ENCODE measurements at regions not wholly inside any gene's neighbourhood (a gene's known extent, or its start where the extent isn't known, plus 50 kb on each side); places are given as distances from the start of the nearest gene placed in this dataset.

DNA sequence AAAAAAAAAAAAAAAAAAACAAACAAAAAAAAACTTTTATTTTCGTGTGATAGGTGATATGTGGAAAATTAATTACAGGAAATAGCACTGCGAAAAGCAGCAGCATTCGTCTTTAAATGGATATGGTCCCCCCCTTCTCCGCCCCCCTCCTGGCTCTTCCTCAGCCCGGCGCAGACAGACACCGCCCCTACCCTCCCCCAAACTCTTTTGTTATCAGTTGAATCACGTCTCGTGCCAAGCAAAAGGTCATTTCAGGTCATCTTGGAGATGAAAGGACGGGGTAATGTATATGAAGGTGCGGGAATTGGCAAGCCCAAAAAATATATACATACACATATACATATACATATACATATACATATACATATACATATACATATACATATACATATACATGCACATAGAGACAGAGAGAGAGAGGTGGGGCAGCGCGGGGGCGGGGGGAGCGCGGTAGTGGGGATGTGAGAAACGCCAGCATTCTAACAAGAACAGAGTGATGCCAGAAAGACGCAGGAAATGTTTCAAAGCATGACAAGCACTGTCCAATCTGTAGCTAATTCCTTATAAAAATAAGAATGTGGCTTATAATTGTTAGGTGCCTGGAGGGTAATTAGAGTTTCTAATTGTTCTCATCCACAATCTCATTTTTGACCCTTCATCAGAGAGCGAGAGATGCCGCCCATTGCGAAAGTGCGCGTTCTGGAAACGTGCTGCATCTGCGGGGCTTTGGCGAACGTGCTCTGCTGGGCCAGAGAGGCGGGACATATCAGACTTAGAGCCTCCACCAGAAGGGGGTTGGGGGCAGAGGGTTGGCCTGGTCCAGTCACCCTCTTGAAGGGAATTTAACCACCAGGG lies 214.5 kb upstream of the UBASH3B start:
- no peaks in the 10 kb centered on the region for H3K9me3 ChIP-seq (ENCODE audit: low read depth, low read length)
- no peak for DNase-seq (ENCODE audit: low read depth, low spot score)
- no peak overlapping the region for H3K9ac ChIP-seq (ENCODE audit: insufficient read length)
- TF ChIP-seq POLR2AphosphoS5 (IDR thresholded peaks at IDR 0.05; ENCODE audit: borderline replicate concordance, low read depth, low read length) (no peak), FOXP2 (optimal IDR thresholded peaks at IDR 0.05; ENCODE audit: control extremely low read depth, extremely low read length, insufficient read depth) (no peak), EZH2 (IDR thresholded peaks at IDR 0.05) (no peak)
- H3K4me3 ChIP-seq = peak overlapping the region; percentile 31; the same call in 1 of the 2 replicates
- H3K36me3 ChIP-seq (ENCODE audit: insufficient read depth, low read length) = no peaks in the 10 kb centered on the region
- H3K27ac ChIP-seq = no peak overlapping the region

- Histone ChIP-seq H3K4me3 (peak overlapping the region; percentile 31; the same call in 1 of the 2 replicates), H3K9ac (ENCODE audit: insufficient read length) (no peak overlapping the region), H3K9me3 (ENCODE audit: low read depth, low read length) (no peaks in the 10 kb centered on the region), H3K27ac (no peak overlapping the region), H3K36me3 (ENCODE audit: insufficient read depth, low read length) (no peaks in the 10 kb centered on the region)
- TF ChIP-seq POLR2AphosphoS5 (IDR thresholded peaks at IDR 0.05; ENCODE audit: borderline replicate concordance, low read depth, low read length) (no peak), FOXP2 (optimal IDR thresholded peaks at IDR 0.05; ENCODE audit: control extremely low read depth, extremely low read length, insufficient read depth) (no peak), EZH2 (IDR thresholded peaks at IDR 0.05) (no peak)
- DNase-seq (ENCODE audit: low read depth, low spot score) = no peak
These were observed 215.4 kb upstream of the UBASH3B start for GRCh38 chr11:122439866-122440810.

GRCh38 chr11:122436188-122436555 lies 219.3 kb upstream of the UBASH3B start:
- H3K9ac ChIP-seq (ENCODE audit: insufficient read length) = no peak overlapping the region
- H3K27ac ChIP-seq = no peak overlapping the region
- TF ChIP-seq FOXP2 (optimal IDR thresholded peaks at IDR 0.05; ENCODE audit: control extremely low read depth, extremely low read length, insufficient read depth) (no peak), POLR2AphosphoS5 (IDR thresholded peaks at IDR 0.05; ENCODE audit: borderline replicate concordance, low read depth, low read length) (no peak)
- DNase-seq (ENCODE audit: low read depth, low spot score) = no peak
- H3K9me3 ChIP-seq (ENCODE audit: low read depth, low read length) = no peaks in the 10 kb centered on the region
- H3K4me3 ChIP-seq = no peak overlapping the region
- no peaks in the 10 kb centered on the region for H3K36me3 ChIP-seq (ENCODE audit: insufficient read depth, low read length)

DNA sequence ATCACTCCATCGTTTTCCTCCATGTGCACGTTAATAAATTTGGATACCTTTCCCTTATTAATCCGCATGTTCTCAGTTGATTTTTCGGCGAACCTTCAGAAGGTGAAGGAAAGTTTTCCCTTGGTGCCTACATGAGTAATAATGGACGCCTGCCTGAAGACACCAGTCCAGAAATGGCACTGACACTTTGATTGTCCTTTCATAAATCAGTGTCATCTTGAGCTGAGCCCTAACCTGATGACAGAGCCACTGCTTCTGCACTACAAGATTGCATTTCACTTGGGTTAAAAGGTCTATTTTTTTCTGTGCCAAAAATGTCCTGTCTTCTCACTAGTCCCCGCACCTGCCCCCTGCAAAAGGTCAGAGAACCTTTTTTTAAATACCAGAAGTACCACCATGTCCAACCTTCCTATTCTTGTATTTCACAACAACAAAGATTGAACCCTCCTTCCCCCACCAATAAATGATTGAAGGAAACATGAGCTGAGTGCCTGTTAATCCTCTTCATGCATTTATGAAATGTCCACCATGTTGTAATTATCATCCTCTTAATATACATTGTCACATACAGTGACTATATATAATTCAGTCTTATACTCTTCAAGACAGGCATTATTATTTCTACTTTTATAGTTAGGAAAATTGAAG lies 219.9 kb upstream of the UBASH3B start:
- no peaks in the 10 kb centered on the region for H3K36me3 ChIP-seq (ENCODE audit: insufficient read depth, low read length)
- H3K4me3 ChIP-seq = no peak overlapping the region
- no peak for TF ChIP-seq POLR2AphosphoS5 (IDR thresholded peaks at IDR 0.05; ENCODE audit: borderline replicate concordance, low read depth, low read length)
- no peak for TF ChIP-seq FOXP2 (optimal IDR thresholded peaks at IDR 0.05; ENCODE audit: control extremely low read depth, extremely low read length, insufficient read depth)
- no peak for TF ChIP-seq EZH2 (IDR thresholded peaks at IDR 0.05)
- no peaks in the 10 kb centered on the region for H3K9me3 ChIP-seq (ENCODE audit: low read depth, low read length)
- no peak overlapping the region for H3K9ac ChIP-seq (ENCODE audit: insufficient read length)
- no peak overlapping the region for H3K27ac ChIP-seq
- no peak for DNase-seq (ENCODE audit: low read depth, low spot score)

DNA sequence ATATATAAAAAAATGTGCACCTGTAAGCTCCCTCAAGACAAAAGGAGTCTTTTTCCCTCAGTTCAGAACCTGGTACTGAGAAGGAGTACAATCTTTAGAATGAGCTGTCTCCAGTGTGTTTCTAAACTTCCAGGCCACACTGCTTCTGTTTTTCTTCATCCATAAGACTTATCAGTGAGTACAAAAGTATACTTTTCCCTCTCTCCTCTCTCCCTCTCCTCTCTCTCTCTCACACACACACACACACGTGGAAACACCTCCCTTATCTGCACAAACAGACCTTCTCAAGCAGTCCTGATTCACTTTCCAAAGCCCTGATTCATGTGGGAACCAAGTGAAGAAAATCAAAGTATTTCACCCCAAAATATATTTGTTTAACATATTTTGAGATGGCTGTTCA lies 220.7 kb upstream of the UBASH3B start:
- TF ChIP-seq POLR2AphosphoS5 (IDR thresholded peaks at IDR 0.05; ENCODE audit: borderline replicate concordance, low read depth, low read length) = no peak
- no peak for TF ChIP-seq FOXP2 (optimal IDR thresholded peaks at IDR 0.05; ENCODE audit: control extremely low read depth, extremely low read length, insufficient read depth)
- no peak for TF ChIP-seq EZH2 (IDR thresholded peaks at IDR 0.05)
- no peak for DNase-seq (ENCODE audit: low read depth, low spot score)
- Histone ChIP-seq H3K9ac (ENCODE audit: insufficient read length) (no peak overlapping the region), H3K4me3 (no peak overlapping the region), H3K36me3 (ENCODE audit: insufficient read depth, low read length) (no peaks in the 10 kb centered on the region), H3K27ac (no peak overlapping the region), H3K9me3 (ENCODE audit: low read depth, low read length) (no peaks in the 10 kb centered on the region)

- no peak overlapping the region for H3K27ac ChIP-seq
- H3K9ac ChIP-seq (ENCODE audit: insufficient read length) = no peak overlapping the region
- no peak overlapping the region for H3K4me3 ChIP-seq
- no peak for DNase-seq (ENCODE audit: low read depth, low spot score)
- TF ChIP-seq POLR2AphosphoS5 (IDR thresholded peaks at IDR 0.05; ENCODE audit: borderline replicate concordance, low read depth, low read length) (no peak), EZH2 (IDR thresholded peaks at IDR 0.05) (no peak), FOXP2 (optimal IDR thresholded peaks at IDR 0.05; ENCODE audit: control extremely low read depth, extremely low read length, insufficient read depth) (no peak)
- H3K9me3 ChIP-seq (ENCODE audit: low read depth, low read length) = no peaks in the 10 kb centered on the region
- H3K36me3 ChIP-seq (ENCODE audit: insufficient read depth, low read length) = no peaks in the 10 kb centered on the region
These were observed 225.0 kb upstream of the UBASH3B start for GRCh38 chr11:122430490-122430889.

DNA sequence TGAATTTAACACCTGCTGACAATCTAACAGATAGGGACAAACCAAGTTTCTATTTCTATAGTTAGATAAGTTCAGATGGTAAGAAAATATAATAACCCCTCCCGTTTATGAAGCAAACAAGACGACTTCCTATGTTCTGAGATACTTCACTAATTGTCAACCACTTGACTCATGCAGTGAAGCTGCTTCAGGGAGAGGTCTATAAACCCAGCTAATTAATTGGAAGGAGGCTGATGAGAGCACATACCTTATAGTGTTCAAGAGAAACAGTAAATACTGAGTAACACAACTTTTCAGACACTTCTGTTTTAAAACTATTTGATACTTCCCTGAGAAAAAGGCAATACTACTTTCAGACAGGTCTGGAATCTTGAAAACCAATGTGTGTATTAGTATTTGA lies 229.4 kb upstream of the UBASH3B start:
- DNase-seq (ENCODE audit: low read depth, low spot score) = no peak
- Histone ChIP-seq H3K9me3 (ENCODE audit: low read depth, low read length) (no peaks in the 10 kb centered on the region), H3K9ac (ENCODE audit: insufficient read length) (no peak overlapping the region), H3K27ac (no peak overlapping the region), H3K36me3 (ENCODE audit: insufficient read depth, low read length) (no peaks in the 10 kb centered on the region), H3K4me3 (no peak overlapping the region)
- TF ChIP-seq POLR2AphosphoS5 (IDR thresholded peaks at IDR 0.05; ENCODE audit: borderline replicate concordance, low read depth, low read length) (no peak), EZH2 (IDR thresholded peaks at IDR 0.05) (no peak), FOXP2 (optimal IDR thresholded peaks at IDR 0.05; ENCODE audit: control extremely low read depth, extremely low read length, insufficient read depth) (no peak)

DNA sequence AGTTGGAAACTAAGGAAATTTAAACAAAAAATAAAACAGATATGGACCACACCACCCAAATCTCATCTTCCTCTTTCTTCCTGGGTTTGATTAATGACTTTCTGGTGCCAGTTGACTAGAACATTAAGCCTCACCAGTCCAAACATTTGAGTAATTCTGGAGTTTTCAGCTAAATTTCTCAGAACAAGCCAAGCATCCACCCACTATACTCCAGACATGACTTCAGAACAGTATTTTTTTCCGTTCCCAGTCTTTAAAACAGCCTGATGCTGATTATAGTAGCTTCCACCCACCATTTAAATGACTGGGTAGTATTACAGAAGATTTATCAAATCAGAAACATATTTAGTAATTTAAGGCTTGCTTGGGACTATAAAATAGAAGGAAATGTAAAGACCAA lies 230.9 kb upstream of the UBASH3B start:
- no peak for DNase-seq (ENCODE audit: low read depth, low spot score)
- no peak overlapping the region for H3K27ac ChIP-seq
- H3K36me3 ChIP-seq (ENCODE audit: insufficient read depth, low read length) = no peaks in the 10 kb centered on the region
- H3K9me3 ChIP-seq (ENCODE audit: low read depth, low read length) = no peaks in the 10 kb centered on the region
- H3K4me3 ChIP-seq = no peak overlapping the region
- no peak overlapping the region for H3K9ac ChIP-seq (ENCODE audit: insufficient read length)
- TF ChIP-seq FOXP2 (optimal IDR thresholded peaks at IDR 0.05; ENCODE audit: control extremely low read depth, extremely low read length, insufficient read depth) = no peak
- TF ChIP-seq POLR2AphosphoS5 (IDR thresholded peaks at IDR 0.05; ENCODE audit: borderline replicate concordance, low read depth, low read length) = no peak
- TF ChIP-seq EZH2 (IDR thresholded peaks at IDR 0.05) = no peak

All from SK-N-MC (cell line).